ENCODE measurements at regions not wholly inside any gene's neighbourhood (a gene's known extent, or its start where the extent isn't known, plus 50 kb on each side); places are given as distances from the start of the nearest gene placed in this dataset.
"Not testable (repeated sequence)": the region's sequence is repeated elsewhere in the genome, so short reads cannot be mapped to it uniquely, and the experiment has no call there.

DNA sequence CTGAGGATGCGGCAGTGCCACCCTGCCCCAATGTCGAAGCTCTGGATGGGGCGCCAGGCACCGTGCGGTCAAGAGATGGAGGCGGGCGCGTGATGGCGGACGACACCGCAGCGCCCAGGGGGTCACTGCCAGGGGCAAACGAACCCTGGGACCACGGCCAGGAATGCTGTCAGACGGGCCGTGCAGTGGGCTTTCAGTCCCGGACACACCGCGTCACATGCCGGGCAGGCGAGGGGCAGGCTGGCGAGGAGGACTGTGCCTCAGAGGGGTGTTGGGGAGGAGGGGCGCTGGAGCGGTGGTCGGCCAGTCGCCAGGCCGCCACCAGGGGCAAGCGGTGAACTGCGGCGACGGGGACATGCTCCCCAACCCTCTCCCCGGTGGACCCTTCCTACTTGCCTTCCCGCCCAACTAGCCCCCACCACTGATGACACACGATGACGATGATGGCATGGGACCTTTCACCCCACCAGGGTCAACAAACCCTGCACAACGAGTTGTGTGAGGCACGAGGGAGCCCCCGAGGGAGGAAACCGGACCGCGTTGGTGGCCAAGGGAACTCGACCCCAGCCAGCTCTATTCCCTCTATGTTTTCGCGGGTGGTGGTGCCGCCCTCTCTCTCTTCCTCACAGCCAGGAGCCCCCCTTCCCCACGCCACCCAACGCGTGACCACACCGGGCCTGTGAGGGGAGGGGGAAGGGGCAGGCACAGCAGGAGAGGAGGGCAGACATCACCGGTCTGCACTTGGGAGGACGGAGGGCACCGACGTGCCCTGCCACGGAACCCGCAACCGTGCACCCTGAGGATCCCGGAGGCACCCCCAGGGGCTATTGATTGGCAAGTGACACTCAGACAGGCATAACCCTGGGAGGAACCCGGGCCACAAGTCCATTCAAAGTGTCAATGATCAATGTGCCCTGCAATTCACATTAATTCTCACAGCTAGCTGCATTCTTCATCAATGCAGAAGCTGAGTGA, 1960.9 kb upstream of the DEFB115 start:
- no peaks in the 10 kb centered on the region for H3K27me3 Mint-ChIP-seq
- ATAC-seq (peak; percentile 40), DNase-seq (no peak)
- peaks cover 5 to 38% of the 10 kb centered on the region in 2 donors for H3K9me3 Mint-ChIP-seq
- peak overlapping the region in 1 of 2 donors; percentile 85 for H3K27ac Mint-ChIP-seq
- H3K4me1 Mint-ChIP-seq, result no peaks in the 10 kb centered on the region
- no peak overlapping the region for H3K4me3 Mint-ChIP-seq

DNA sequence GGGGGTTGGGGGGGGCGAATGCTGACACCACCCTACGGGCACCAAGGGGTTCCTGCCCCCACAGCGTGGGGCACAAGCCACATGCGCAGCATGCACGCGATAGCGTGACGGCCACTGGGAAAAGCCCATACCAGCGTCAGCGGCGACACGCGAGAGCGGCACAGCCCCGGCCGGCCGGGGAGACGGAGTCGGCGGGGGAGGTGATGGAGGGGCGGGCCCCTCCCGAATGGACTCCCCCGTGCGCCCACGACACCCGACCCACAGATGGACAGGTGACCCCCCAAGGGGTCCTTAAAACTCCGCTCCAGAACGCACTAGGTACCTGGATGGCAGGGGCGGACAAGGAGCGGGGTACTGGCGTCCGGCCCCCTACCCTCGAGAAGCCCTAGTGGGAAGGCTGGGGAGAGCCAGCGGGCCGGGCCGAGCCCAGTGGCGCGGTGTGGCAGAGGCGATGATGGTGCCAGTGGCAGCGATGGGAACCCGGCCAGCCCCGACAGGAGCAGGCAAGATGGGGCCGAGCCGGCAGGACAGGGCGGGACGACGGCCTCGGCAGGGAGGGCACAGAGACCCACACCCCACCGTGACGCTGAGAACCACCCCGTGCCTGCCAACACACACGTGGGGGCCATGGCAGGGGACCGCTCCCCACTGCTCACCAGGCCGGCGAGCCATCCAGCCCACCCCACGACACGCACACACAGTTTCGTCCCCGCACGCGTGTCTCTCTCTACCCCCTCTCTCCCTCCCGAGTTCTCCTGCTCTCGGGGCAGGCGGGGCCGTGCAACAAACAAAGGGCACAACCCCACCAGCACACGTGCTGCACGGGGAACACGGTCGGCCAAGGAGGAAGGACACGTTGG, 1959.8 kb upstream of the DEFB115 start:
- Mint-ChIP-seq H3K9me3 (peaks cover 5 to 38% of the 10 kb centered on the region in 2 donors), H3K4me3 (no peak overlapping the region), H3K4me1 (no peaks in the 10 kb centered on the region), H3K27ac (no peak overlapping the region), H3K27me3 (no peaks in the 10 kb centered on the region)
- ATAC-seq (peak; percentile 57), DNase-seq (no peak)

- DNase-seq (no peak), ATAC-seq (no peak)
- Mint-ChIP-seq H3K4me3 (no peak overlapping the region), H3K4me1 (no peaks in the 10 kb centered on the region), H3K9me3 (peaks cover 5 to 42% of the 10 kb centered on the region in 2 donors), H3K27me3 (no peaks in the 10 kb centered on the region), H3K27ac (no peak overlapping the region)
These were observed 1959.2 kb upstream of the DEFB115 start for GRCh38 chr20:29298271-29298590.

GRCh38 chr20:29298759-29299613, 1958.5 kb upstream of the DEFB115 start:
- ATAC-seq, result no peak
- no peak for DNase-seq
- H3K9me3 Mint-ChIP-seq, result peaks cover 5 to 45% of the 10 kb centered on the region in 2 donors
- no peaks in the 10 kb centered on the region for H3K4me1 Mint-ChIP-seq
- no peak overlapping the region for H3K4me3 Mint-ChIP-seq
- H3K27ac Mint-ChIP-seq, result no peak overlapping the region
- no peaks in the 10 kb centered on the region for H3K27me3 Mint-ChIP-seq

GRCh38 chr20:29299811-29300578, 1957.5 kb upstream of the DEFB115 start:
- H3K4me1 Mint-ChIP-seq, result no peaks in the 10 kb centered on the region
- H3K9me3 Mint-ChIP-seq, result peaks cover 9 to 52% of the 10 kb centered on the region in 2 donors
- DNase-seq (no peak), ATAC-seq (peak; percentile 19)
- no peak overlapping the region for H3K4me3 Mint-ChIP-seq
- no peak overlapping the region for H3K27ac Mint-ChIP-seq
- no peaks in the 10 kb centered on the region for H3K27me3 Mint-ChIP-seq

- no peak for ATAC-seq
- DNase-seq, result no peak
- H3K9me3 Mint-ChIP-seq, result peaks cover 15 to 56% of the 10 kb centered on the region in 2 donors
- H3K4me3 Mint-ChIP-seq, result no peak overlapping the region
- H3K27ac Mint-ChIP-seq, result no peak overlapping the region
- no peaks in the 10 kb centered on the region for H3K27me3 Mint-ChIP-seq
- H3K4me1 Mint-ChIP-seq, result no peaks in the 10 kb centered on the region
These were observed 1956.6 kb upstream of the DEFB115 start for GRCh38 chr20:29300579-29301551.

DNA sequence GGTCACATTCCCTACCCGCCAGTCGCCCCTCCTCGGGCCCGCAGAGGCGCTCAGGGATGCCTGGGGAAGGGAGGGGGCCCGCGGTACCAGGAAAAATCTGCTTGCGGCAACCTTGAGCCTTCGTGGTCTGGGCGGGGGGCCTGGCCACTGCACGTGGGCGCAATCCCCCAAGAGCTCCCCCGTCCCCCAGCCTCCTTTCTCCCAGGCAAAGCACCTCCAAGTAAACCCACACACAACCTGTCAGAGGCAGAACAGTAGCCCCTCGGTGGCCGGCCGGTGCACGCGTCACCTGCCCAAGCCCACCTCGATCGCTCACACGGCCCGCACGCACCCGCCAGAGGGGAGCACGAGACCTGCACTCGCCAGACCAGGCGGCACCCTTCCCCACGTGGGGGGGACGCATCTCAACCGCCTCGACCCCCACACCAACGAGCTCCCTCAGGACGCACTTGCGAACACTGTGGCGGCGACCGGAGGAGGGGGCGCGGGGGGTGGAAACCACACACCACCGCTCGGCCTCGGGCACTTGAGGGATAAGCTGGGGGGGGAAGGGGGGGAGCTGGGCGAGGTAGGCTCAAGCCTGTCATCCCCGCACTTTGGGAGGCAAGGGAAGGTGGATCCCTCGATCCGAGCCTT, 1955.7 kb upstream of the DEFB115 start:
- DNase-seq (no peak), ATAC-seq (no peak)
- Mint-ChIP-seq H3K27ac (no peak overlapping the region), H3K4me1 (no peaks in the 10 kb centered on the region), H3K9me3 (peaks cover 15 to 56% of the 10 kb centered on the region in 2 donors), H3K4me3 (no peak overlapping the region), H3K27me3 (no peaks in the 10 kb centered on the region)

DNA sequence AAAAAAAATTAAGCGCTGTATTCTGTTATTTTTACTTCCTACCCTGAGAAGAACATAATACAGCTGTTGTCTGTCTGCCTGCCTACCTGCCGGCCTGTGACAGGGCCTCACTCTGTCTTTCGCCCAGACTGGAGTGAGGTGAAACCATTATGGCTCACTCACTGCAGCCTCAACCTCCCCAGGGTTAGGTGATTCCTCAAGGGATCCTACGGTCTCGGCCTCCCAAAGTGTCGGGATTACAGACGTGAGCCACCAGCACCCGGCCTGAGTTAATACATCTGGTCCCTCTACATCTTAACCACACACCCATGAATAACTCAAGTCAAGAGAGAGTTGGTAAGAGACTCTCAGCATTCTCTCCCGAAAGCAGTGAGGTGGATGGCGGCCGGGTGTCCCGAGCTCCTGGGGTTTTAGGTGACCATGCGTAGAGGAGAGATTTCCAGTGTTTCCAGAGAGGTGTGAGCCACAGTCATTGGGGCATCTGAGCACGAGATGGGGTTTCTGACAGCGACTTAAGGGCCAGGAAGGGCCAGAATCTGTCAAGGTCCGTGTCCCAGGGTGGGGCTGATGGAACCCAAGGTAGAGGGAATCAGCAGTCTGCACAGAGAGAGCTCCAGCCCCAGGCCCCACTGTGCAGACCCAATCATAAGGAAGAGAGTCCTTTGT, 1954.4 kb upstream of the DEFB115 start:
- no peaks in the 10 kb centered on the region for H3K4me1 Mint-ChIP-seq
- DNase-seq (no peak), ATAC-seq (no peak)
- H3K9me3 Mint-ChIP-seq, result peaks cover 16 to 50% of the 10 kb centered on the region in 2 donors
- H3K27ac Mint-ChIP-seq, result no peak overlapping the region
- H3K27me3 Mint-ChIP-seq, result no peaks in the 10 kb centered on the region
- H3K4me3 Mint-ChIP-seq, result no peak overlapping the region

GRCh38 chr20:29306390-29307072, 1950.9 kb upstream of the DEFB115 start:
- Mint-ChIP-seq H3K4me3 (peak overlapping the region in 1 of 2 donors; percentile 86), H3K27me3 (no peaks in the 10 kb centered on the region), H3K27ac (peak overlapping the region in 1 of 2 donors; percentile 97), H3K4me1 (no peaks in the 10 kb centered on the region), H3K9me3 (peaks cover 21 to 48% of the 10 kb centered on the region in 2 donors)
- peak; percentile 63 for ATAC-seq
- DNase-seq, result peak in 1 of 2 donors; percentile 82

GRCh38 chr20:29307484-29307883, 1950.0 kb upstream of the DEFB115 start:
- peak overlapping the region in 1 of 2 donors; percentile 13 for H3K4me3 Mint-ChIP-seq
- not testable (repeated sequence) for H3K4me1 Mint-ChIP-seq, ATAC-seq, H3K27me3 Mint-ChIP-seq, DNase-seq
- H3K9me3 Mint-ChIP-seq, result peaks cover 25 to 56% of the 10 kb centered on the region in 2 donors
- peak overlapping the region; percentile 14 to 82 for H3K27ac Mint-ChIP-seq

GRCh38 chr20:29308956-29309355, 1948.5 kb upstream of the DEFB115 start:
- ATAC-seq, H3K27me3 Mint-ChIP-seq, DNase-seq, H3K4me1 Mint-ChIP-seq: not testable (repeated sequence)
- Mint-ChIP-seq H3K4me3 (peak overlapping the region in 1 of 2 donors; percentile 71), H3K27ac (peak overlapping the region in 1 of 2 donors; percentile 96), H3K9me3 (peaks cover 33 to 64% of the 10 kb centered on the region in 2 donors)

DNA sequence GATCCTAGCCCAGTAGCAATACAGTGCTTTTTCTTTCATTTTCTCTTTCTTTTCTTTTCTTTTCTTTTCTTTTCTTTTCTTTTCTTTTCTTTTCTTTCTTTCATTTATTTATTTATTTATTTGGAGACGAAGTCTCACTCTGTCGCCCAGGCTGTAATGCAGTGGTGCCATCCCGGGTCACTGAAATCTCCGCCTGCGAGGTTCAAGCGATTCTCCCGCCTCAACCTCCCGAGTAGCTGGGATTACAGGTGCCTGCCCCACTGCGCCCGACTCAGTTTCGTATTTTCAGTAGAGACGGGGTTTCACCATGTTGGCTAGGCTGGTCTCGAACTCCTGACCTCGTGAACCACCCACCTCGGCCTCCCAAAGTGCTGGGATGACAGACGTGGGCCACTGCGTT, 1948.0 kb upstream of the DEFB115 start:
- ATAC-seq, H3K4me1 Mint-ChIP-seq, DNase-seq, H3K27me3 Mint-ChIP-seq: not testable (repeated sequence)
- peak overlapping the region in 1 of 2 donors; percentile 71 for H3K4me3 Mint-ChIP-seq
- H3K27ac Mint-ChIP-seq, result peak overlapping the region in 1 of 2 donors; percentile 96
- H3K9me3 Mint-ChIP-seq, result peaks cover 33 to 67% of the 10 kb centered on the region in 2 donors
